IPS-15b (cell line): ENCODE measurements at regions not wholly inside any gene's neighbourhood (a gene's known extent, or its start where the extent isn't known, plus 50 kb on each side); places are given as distances from the start of the nearest gene placed in this dataset.

Experiments used
- H3K27me3 ChIP-seq: one replicate; pipeline ENCODE4 v1.6.1; 2013; ENCODE audit warnings: low read length; ENCODE audit not compliant: control insufficient read depth, insufficient read depth
- H3K36me3 ChIP-seq: one replicate; pipeline ENCODE4 v1.6.1; 2013; ENCODE audit warnings: low read length; ENCODE audit not compliant: control insufficient read depth, insufficient read depth
- H3K4me1 ChIP-seq: one replicate; pipeline ENCODE4 v1.6.1; 2013; ENCODE audit warnings: mild to moderate bottlenecking, low read length; ENCODE audit not compliant: control insufficient read depth, insufficient read depth
- H3K4me3 ChIP-seq: one replicate; pipeline ENCODE4 v1.5.1; 2013; ENCODE audit warnings: low read depth, low read length
- H3K9ac ChIP-seq: one replicate; pipeline ENCODE4 v1.6.1; 2013; ENCODE audit warnings: low read depth, mild to moderate bottlenecking, low read length
- H3K9me3 ChIP-seq: one replicate; pipeline ENCODE4 v1.6.1; 2013; ENCODE audit warnings: mild to moderate bottlenecking, low read length; ENCODE audit not compliant: control insufficient read depth, insufficient read depth

GRCh38 chr14:100638211-100638855, 51.1 kb upstream of the BEGAIN start:
- H3K36me3 ChIP-seq, result no peaks in the 10 kb centered on the region
- H3K4me1 ChIP-seq, result no peaks in the 10 kb centered on the region
- no peak overlapping the region for H3K4me3 ChIP-seq

DNA sequence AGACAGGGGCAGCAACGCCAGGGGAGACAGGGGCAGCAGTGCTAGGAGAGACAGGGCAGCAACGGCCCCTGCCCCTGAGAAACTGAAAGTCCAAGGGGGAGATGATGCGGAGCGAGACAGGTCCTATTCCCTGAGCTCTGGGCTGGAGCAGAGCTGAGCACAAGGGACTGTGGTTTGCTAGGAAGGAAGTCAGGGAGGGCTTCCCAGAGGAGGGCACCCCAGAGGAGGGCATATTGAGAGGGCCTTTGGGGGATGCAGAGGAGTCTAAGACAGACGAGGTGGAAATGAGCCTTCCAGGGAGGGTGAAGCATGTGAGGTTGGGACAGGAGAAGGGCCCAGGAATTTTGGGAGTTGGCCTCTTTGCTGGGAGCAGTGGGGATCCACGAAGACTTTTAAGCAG, 52.1 kb upstream of the BEGAIN start:
- H3K9ac ChIP-seq, result no peak overlapping the region
- H3K4me1 ChIP-seq, result no peaks in the 10 kb centered on the region
- no peak overlapping the region for H3K4me3 ChIP-seq
- H3K9me3 ChIP-seq, result no peaks in the 10 kb centered on the region
- H3K27me3 ChIP-seq, result no peaks in the 10 kb centered on the region
- no peaks in the 10 kb centered on the region for H3K36me3 ChIP-seq

More at GRCh38 chr14:100638211-100638855, 51.1 kb upstream of the BEGAIN start:
- Histone ChIP-seq H3K9ac (no peak overlapping the region), H3K9me3 (no peaks in the 10 kb centered on the region), H3K27me3 (no peaks in the 10 kb centered on the region)

GRCh38 chr14:100640471-100641273, 53.5 kb upstream of the BEGAIN start:
- H3K4me3 ChIP-seq, result no peak overlapping the region
- no peaks in the 10 kb centered on the region for H3K27me3 ChIP-seq
- H3K4me1 ChIP-seq, result peaks cover 5% of the 10 kb centered on the region
- no peaks in the 10 kb centered on the region for H3K36me3 ChIP-seq
- no peak overlapping the region for H3K9ac ChIP-seq
- H3K9me3 ChIP-seq, result no peaks in the 10 kb centered on the region

GRCh38 chr14:100641274-100641860, 54.1 kb upstream of the BEGAIN start:
- Histone ChIP-seq H3K36me3 (no peaks in the 10 kb centered on the region), H3K27me3 (no peaks in the 10 kb centered on the region), H3K9ac (no peak overlapping the region), H3K4me1 (peaks cover 5% of the 10 kb centered on the region), H3K9me3 (no peaks in the 10 kb centered on the region), H3K4me3 (no peak overlapping the region)

DNA sequence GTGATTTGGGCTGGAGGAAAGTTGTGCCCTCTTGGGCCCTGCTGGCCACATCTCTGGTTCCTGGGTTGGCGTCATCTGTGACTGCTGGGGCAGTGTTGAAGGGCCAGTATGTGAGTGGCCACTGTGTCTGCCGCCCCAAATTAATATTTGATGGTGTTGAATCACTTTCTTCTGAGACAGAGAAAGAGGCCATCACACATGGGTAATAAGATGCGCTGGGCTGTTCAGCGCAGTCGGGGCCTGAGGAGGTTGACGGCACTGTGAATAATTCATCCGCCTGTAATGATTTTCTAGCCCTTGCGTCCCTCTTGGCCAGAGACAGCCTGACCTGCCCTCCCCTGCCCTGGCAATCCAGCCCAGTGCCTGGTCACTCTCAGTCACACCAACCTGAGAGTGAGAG, 56.2 kb upstream of the BEGAIN start:
- Histone ChIP-seq H3K36me3 (no peaks in the 10 kb centered on the region), H3K4me1 (peaks cover 5% of the 10 kb centered on the region), H3K9ac (no peak overlapping the region), H3K4me3 (no peak overlapping the region), H3K27me3 (no peaks in the 10 kb centered on the region), H3K9me3 (no peaks in the 10 kb centered on the region)

- Histone ChIP-seq H3K9me3 (no peaks in the 10 kb centered on the region), H3K9ac (no peak overlapping the region), H3K27me3 (no peaks in the 10 kb centered on the region), H3K4me3 (no peak overlapping the region), H3K4me1 (peaks cover 5% of the 10 kb centered on the region), H3K36me3 (no peaks in the 10 kb centered on the region)
These were observed 57.2 kb upstream of the BEGAIN start for GRCh38 chr14:100644383-100644782.

DNA sequence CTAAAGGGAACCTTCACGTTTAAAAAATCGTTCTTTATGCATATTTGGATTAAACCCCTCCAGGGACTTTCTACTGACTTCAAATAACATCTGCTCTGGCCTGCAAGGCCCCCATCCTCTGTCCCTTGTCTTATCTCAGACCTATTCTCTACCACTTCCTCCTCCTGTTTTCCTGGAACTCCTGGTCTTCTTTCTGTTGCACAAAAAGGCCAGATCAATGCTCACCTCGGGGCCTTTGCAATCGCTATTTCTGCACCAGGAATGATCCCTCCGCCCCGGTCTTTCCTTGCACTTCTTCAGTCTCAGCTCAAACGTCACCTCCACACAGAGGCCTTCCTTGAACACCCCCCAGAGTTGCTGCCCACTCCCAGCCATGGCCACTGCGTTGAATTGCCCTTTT, 57.6 kb upstream of the BEGAIN start:
- Histone ChIP-seq H3K4me3 (no peak overlapping the region), H3K9me3 (no peaks in the 10 kb centered on the region), H3K27me3 (no peaks in the 10 kb centered on the region), H3K36me3 (no peaks in the 10 kb centered on the region), H3K4me1 (peaks cover 5% of the 10 kb centered on the region), H3K9ac (peak overlapping the region; percentile 37)

DNA sequence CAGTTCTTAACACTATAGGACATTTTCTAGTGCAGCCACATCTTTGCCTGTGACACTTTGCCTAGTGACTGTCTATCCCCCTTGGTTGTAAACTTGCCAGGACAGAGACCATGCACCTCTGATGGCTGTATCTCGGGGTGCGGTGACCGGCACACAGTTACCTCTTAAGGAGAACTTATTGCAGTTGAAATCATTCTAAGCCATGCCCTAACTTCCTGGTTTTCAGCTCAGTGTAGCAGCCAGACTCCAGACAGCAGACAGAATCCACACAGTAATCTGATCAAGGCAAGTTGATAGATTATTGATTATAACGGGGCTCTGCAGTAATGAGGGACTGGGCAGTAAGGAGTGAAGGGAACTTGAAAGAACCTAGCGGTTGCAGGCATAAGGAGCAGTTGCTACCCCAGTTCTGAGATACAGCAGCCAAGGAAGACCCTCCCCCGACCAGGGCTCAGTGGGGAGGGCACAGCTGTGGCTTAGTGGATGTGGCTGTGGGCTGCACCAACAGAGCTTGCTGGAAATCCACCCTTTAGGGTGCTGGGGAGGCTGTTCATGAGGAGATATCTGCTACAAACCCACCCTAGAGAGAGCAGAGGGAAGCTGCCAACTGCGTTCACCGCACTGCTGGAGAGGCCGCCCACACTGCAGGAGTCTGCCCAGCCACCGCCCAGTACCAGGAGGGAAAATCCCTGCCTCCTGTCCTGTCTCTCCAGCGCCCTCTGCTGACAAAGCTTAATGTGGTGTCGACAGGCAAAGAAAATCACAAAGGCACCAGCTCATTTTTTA, 58.2 kb upstream of the BEGAIN start:
- H3K27me3 ChIP-seq, result no peaks in the 10 kb centered on the region
- H3K9ac ChIP-seq, result peak overlapping the region; percentile 37
- no peaks in the 10 kb centered on the region for H3K9me3 ChIP-seq
- H3K4me3 ChIP-seq, result peak overlapping the region; percentile 41
- no peaks in the 10 kb centered on the region for H3K36me3 ChIP-seq
- peaks cover 5% of the 10 kb centered on the region for H3K4me1 ChIP-seq

DNA sequence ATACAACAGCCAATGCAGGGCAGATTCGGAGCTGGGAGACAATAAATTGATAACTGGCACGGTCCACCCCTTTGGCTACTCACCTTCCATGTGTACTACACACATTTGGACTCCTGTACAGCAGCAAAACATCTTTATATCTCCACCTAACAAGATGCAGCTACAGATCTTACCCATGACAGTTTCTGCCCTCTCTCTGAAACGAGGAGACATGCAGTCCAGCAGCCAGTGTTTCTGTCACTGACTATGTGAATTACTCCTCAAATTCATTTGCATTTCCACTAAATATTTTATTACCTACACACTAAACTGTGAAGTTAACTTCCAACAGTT, 58.7 kb upstream of the BEGAIN start:
- H3K9me3 ChIP-seq, result no peaks in the 10 kb centered on the region
- no peaks in the 10 kb centered on the region for H3K36me3 ChIP-seq
- no peaks in the 10 kb centered on the region for H3K27me3 ChIP-seq
- H3K4me3 ChIP-seq, result no peak overlapping the region
- H3K4me1 ChIP-seq, result peaks cover 5% of the 10 kb centered on the region
- no peak overlapping the region for H3K9ac ChIP-seq

GRCh38 chr14:100648474-100649172, 61.4 kb upstream of the BEGAIN start:
- Histone ChIP-seq H3K36me3 (no peaks in the 10 kb centered on the region), H3K4me1 (peaks cover 5% of the 10 kb centered on the region), H3K9me3 (no peaks in the 10 kb centered on the region), H3K27me3 (no peaks in the 10 kb centered on the region), H3K4me3 (no peak overlapping the region), H3K9ac (no peak overlapping the region)

DNA sequence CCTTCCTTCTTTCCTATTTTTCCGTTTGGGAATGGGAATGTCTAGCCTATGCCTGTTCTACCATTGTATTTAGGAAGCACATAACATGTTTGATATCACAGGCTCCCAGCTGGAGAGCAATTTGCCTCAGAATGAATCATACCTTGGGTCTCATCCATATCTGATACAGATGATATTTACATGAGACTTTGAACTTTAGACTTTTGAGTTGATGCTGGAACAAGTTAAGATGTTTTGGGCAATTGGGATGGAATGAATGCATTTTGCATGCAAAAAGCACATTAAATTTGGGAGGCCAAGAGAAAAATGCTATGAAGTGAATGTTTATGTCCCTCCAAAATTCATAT, 61.9 kb upstream of the BEGAIN start:
- Histone ChIP-seq H3K36me3 (no peaks in the 10 kb centered on the region), H3K27me3 (peaks cover 2% of the 10 kb centered on the region), H3K9me3 (no peaks in the 10 kb centered on the region), H3K9ac (no peak overlapping the region), H3K4me3 (no peak overlapping the region), H3K4me1 (peaks cover 5% of the 10 kb centered on the region)
